NCI-H187 (cell line): ENCODE measurements at regions not wholly inside any gene's neighbourhood (a gene's known extent, or its start where the extent isn't known, plus 50 kb on each side); places are given as distances from the start of the nearest gene placed in this dataset.

Source experiments
- DNase-seq, 2 experiments: peaks; one replicate each; lab custom pipeline; 2025; lab: John Stamatoyannopoulos, UW

- no peak for DNase-seq
Measured at GRCh38 chr5:158022837-158023236, 163.9 kb upstream of the CLINT1 start.

- no peak for DNase-seq
Measured at GRCh38 chr5:158022393-158022792, 163.4 kb upstream of the CLINT1 start.

GRCh38 chr5:158020555-158021418 is 161.8 kb upstream of the CLINT1 start:
- DNase-seq: no peak

- DNase-seq: no peak
Measured at GRCh38 chr5:158017469-158017868, 158.5 kb upstream of the CLINT1 start.

GRCh38 chr5:158014372-158014771 is 155.4 kb upstream of the CLINT1 start:
- no peak for DNase-seq

- DNase-seq: peak in 1 of 2 experiments; percentile 7
Measured at GRCh38 chr5:158013939-158014338, 155.0 kb upstream of the CLINT1 start.

GRCh38 chr5:158013303-158013702 is 154.4 kb upstream of the CLINT1 start:
- DNase-seq: no peak

- no peak for DNase-seq
Measured at GRCh38 chr5:158011422-158011821, 152.5 kb upstream of the CLINT1 start.

GRCh38 chr5:158010831-158011230 is 151.9 kb upstream of the CLINT1 start:
- DNase-seq: no peak

GRCh38 chr5:158007336-158007735 is 148.4 kb upstream of the CLINT1 start:
- no peak for DNase-seq

- DNase-seq: no peak
Measured at GRCh38 chr5:157999696-158000095, 140.8 kb upstream of the CLINT1 start.

- no peak for DNase-seq
Measured at GRCh38 chr5:157997991-157998504, 139.1 kb upstream of the CLINT1 start.

GRCh38 chr5:157994906-157995519 is 136.1 kb upstream of the CLINT1 start:
- peak in 1 of 2 experiments; percentile 40 for DNase-seq

GRCh38 chr5:157993986-157994691 is 135.2 kb upstream of the CLINT1 start:
- no peak for DNase-seq

- DNase-seq: no peak
Measured at GRCh38 chr5:157993201-157993600, 134.3 kb upstream of the CLINT1 start.

- no peak for DNase-seq
Measured at GRCh38 chr5:157990583-157991181, 131.7 kb upstream of the CLINT1 start.

GRCh38 chr5:157989296-157989695 is 130.4 kb upstream of the CLINT1 start:
- DNase-seq: no peak

- no peak for DNase-seq
Measured at GRCh38 chr5:157987259-157987658, 128.3 kb upstream of the CLINT1 start.

GRCh38 chr5:157986431-157986990 is 127.6 kb upstream of the CLINT1 start:
- DNase-seq: no peak

- no peak for DNase-seq
Measured at GRCh38 chr5:157984611-157985010, 125.7 kb upstream of the CLINT1 start.

GRCh38 chr5:157983906-157984551 is 125.1 kb upstream of the CLINT1 start:
- DNase-seq: no peak
